CD4-positive, alpha-beta memory T cell (primary cell): ENCODE measurements at regions not wholly inside any gene's neighbourhood (a gene's known extent, or its start where the extent isn't known, plus 50 kb on each side); places are given as distances from the start of the nearest gene placed in this dataset.

Experiments
- CTCF ChIA-PET: fragments of 350-600 bp; sonication (Branson Sonifier 250); formaldehyde crosslinking; loops from one replicate; lab custom pipeline; 2021; ENCODE audit warnings: inconsistent platforms; ENCODE audit not compliant: partially characterized antibody; lab: Charles Lee
- POLR2A ChIA-PET: fragments of 350-600 bp; sonication (Branson Sonifier 250); formaldehyde crosslinking; loops from one replicate; lab custom pipeline; 2021; ENCODE audit not compliant: partially characterized antibody; lab: Charles Lee
- DNase-seq, 5 donors: peaks; one replicate each; pipeline versions ENCODE4 v3.0.0 to v3.0.0-alpha.2; 2020 to 2022; ENCODE audit warnings: mixed read lengths in 1 of 5
- H3K27ac ChIP-seq: one replicate; pipeline ENCODE4 v1.7.0; 2013; ENCODE audit warnings: low read depth, low read length
- H3K27me3 ChIP-seq: 2 replicates; pipeline ENCODE4 v1.7.0; 2013; ENCODE audit warnings: mild to moderate bottlenecking, low read length, moderate library complexity; ENCODE audit not compliant: insufficient read depth
- H3K36me3 ChIP-seq: 2 replicates; pipeline ENCODE4 v1.7.0; 2013; ENCODE audit warnings: mild to moderate bottlenecking, low read length, moderate library complexity; ENCODE audit not compliant: insufficient read depth
- H3K4me1 ChIP-seq: 2 replicates; pipeline ENCODE4 v1.7.0; 2013; ENCODE audit warnings: mild to moderate bottlenecking, low read length, moderate library complexity; ENCODE audit not compliant: insufficient read depth
- H3K4me3 ChIP-seq, 2 donors: one replicate each; pipeline ENCODE4 v1.7.0; 2013; ENCODE audit warnings: low read length in 2 of 2, mild to moderate bottlenecking in 1 of 2
- H3K9me3 ChIP-seq, 2 donors: one replicate each; pipeline ENCODE4 v1.7.0; 2013; ENCODE audit warnings: low read length in 2 of 2, control low read depth in 1 of 2; ENCODE audit not compliant: control insufficient read depth in 1 of 2
- H3K27ac Mint-ChIP-seq, 7 donors: one replicate each; pipeline ENCODE4 v1.8.0; 2020 to 2021; ENCODE audit warnings: mixed read lengths in 7 of 7, mild to moderate bottlenecking in 6 of 7, inconsistent platforms in 3 of 7, moderate library complexity in 3 of 7
- H3K27me3 Mint-ChIP-seq, 2 donors: one replicate each; pipeline ENCODE4 v1.8.0; 2020 to 2021; ENCODE audit warnings: mixed read lengths in 2 of 2
- H3K36me3 Mint-ChIP-seq, 2 donors: one replicate each; pipeline ENCODE4 v1.8.0; 2020 to 2021; ENCODE audit warnings: mixed read lengths in 2 of 2, inconsistent platforms in 1 of 2, mild to moderate bottlenecking in 1 of 2
- H3K4me1 Mint-ChIP-seq, 4 donors: one replicate each; pipeline ENCODE4 v1.8.0; 2020 to 2021; ENCODE audit warnings: mixed read lengths in 4 of 4, mild to moderate bottlenecking in 1 of 4
- H3K4me3 Mint-ChIP-seq, 8 donors: one replicate each; pipeline ENCODE4 v1.8.0; 2020 to 2021; ENCODE audit warnings: mixed read lengths in 8 of 8, mild to moderate bottlenecking in 7 of 8, moderate library complexity in 6 of 8, inconsistent platforms in 3 of 8
- H3K9me3 Mint-ChIP-seq, 8 donors: one replicate each; pipeline ENCODE4 v1.8.0; 2020 to 2021; ENCODE audit warnings: mixed read lengths in 8 of 8, mild to moderate bottlenecking in 5 of 8, inconsistent platforms in 3 of 8, moderate library complexity in 1 of 8
- intact Hi-C: fragments of 100-400 bp; cut with micrococcal nuclease; formaldehyde crosslinking; loops from one replicate; pipeline ENCODE4 v1.15.1; 2023

- H3K4me1 Mint-ChIP-seq, result no peaks in the 10 kb centered on the region
- H3K36me3 ChIP-seq, result no peaks in the 10 kb centered on the region
- intact Hi-C loops, result no loop called here
- no peaks in the 10 kb centered on the region for H3K36me3 Mint-ChIP-seq
- no peaks in the 10 kb centered on the region for H3K4me1 ChIP-seq
- H3K9me3 ChIP-seq, result no peaks in the 10 kb centered on the region
- peaks cover under 1 to 20% (median 7%) of the 10 kb centered on the region in 8 donors for H3K9me3 Mint-ChIP-seq
- H3K27me3 ChIP-seq, result no peaks in the 10 kb centered on the region
- H3K4me3 Mint-ChIP-seq, result no peak overlapping the region
- H3K4me3 ChIP-seq, result no peak overlapping the region
- no peak for DNase-seq
- H3K27ac ChIP-seq, result no peak overlapping the region
- CTCF ChIA-PET, result no interaction called here
- no peaks in the 10 kb centered on the region for H3K27me3 Mint-ChIP-seq
- no peak overlapping the region for H3K27ac Mint-ChIP-seq
- POLR2A ChIA-PET, result no interaction called here
These were observed 809.9 kb upstream of the RGS18 start for GRCh38 chr1:191348328-191348727.

GRCh38 chr1:191350938-191351337 lies 807.3 kb upstream of the RGS18 start:
- H3K36me3 ChIP-seq, result no peaks in the 10 kb centered on the region
- no peaks in the 10 kb centered on the region for H3K27me3 ChIP-seq
- H3K9me3 ChIP-seq, result no peaks in the 10 kb centered on the region
- no peak overlapping the region for H3K4me3 Mint-ChIP-seq
- no peaks in the 10 kb centered on the region for H3K27me3 Mint-ChIP-seq
- H3K4me1 Mint-ChIP-seq, result no peaks in the 10 kb centered on the region
- no peaks in the 10 kb centered on the region for H3K36me3 Mint-ChIP-seq
- no peak for DNase-seq
- POLR2A ChIA-PET, result no interaction called here
- CTCF ChIA-PET, result interaction anchor here (0.6 kb wide), 1 partner anchor 47 kb away, joined by 4 read pairs; no protein-coding TSS in a partner anchor
- H3K27ac Mint-ChIP-seq, result no peak overlapping the region
- H3K9me3 Mint-ChIP-seq, result peaks cover 0 to 26% (median 7%) of the 10 kb centered on the region in 8 donors
- intact Hi-C loops, result no loop called here
- no peaks in the 10 kb centered on the region for H3K4me1 ChIP-seq
- H3K27ac ChIP-seq, result no peak overlapping the region
- H3K4me3 ChIP-seq, result no peak overlapping the region

- no peak overlapping the region for H3K27ac ChIP-seq
- H3K4me3 Mint-ChIP-seq, result no peak overlapping the region
These were observed 799.5 kb upstream of the RGS18 start for GRCh38 chr1:191358724-191359123.

GRCh38 chr1:191366686-191367085 lies 791.6 kb upstream of the RGS18 start:
- CTCF ChIA-PET, result no interaction called here
- no peak for DNase-seq
- no peak overlapping the region for H3K27ac ChIP-seq
- Mint-ChIP-seq H3K36me3 (no peaks in the 10 kb centered on the region), H3K27me3 (no peaks in the 10 kb centered on the region), H3K9me3 (peaks cover 0 to 26% (median 14%) of the 10 kb centered on the region in 8 donors), H3K27ac (no peak overlapping the region), H3K4me3 (no peak overlapping the region), H3K4me1 (no peaks in the 10 kb centered on the region)
- H3K27me3 ChIP-seq, result no peaks in the 10 kb centered on the region
- no peak overlapping the region for H3K4me3 ChIP-seq
- H3K36me3 ChIP-seq, result no peaks in the 10 kb centered on the region
- POLR2A ChIA-PET, result no interaction called here
- no peaks in the 10 kb centered on the region for H3K4me1 ChIP-seq
- H3K9me3 ChIP-seq, result peaks cover 0 to 5% of the 10 kb centered on the region in 2 donors
- intact Hi-C loops, result no loop called here

More at GRCh38 chr1:191358724-191359123, 799.5 kb upstream of the RGS18 start:
- no peak for DNase-seq
- Histone ChIP-seq H3K4me1 (no peaks in the 10 kb centered on the region), H3K27me3 (no peaks in the 10 kb centered on the region), H3K4me3 (no peak overlapping the region), H3K36me3 (no peaks in the 10 kb centered on the region), H3K9me3 (no peaks in the 10 kb centered on the region)
- Mint-ChIP-seq H3K27me3 (no peaks in the 10 kb centered on the region), H3K9me3 (peaks cover 0 to 32% (median 6%) of the 10 kb centered on the region in 8 donors), H3K36me3 (no peaks in the 10 kb centered on the region), H3K4me1 (no peaks in the 10 kb centered on the region), H3K27ac (no peak overlapping the region)
- intact Hi-C loops, result no loop called here
- ChIA-PET CTCF (no interaction called here), POLR2A (no interaction called here)

GRCh38 chr1:191368891-191369654 lies 789.2 kb upstream of the RGS18 start:
- H3K27ac Mint-ChIP-seq, result no peak overlapping the region
- Histone ChIP-seq H3K27ac (no peak overlapping the region), H3K4me1 (no peaks in the 10 kb centered on the region), H3K9me3 (peaks cover 0 to 5% of the 10 kb centered on the region in 2 donors), H3K4me3 (no peak overlapping the region), H3K36me3 (no peaks in the 10 kb centered on the region), H3K27me3 (no peaks in the 10 kb centered on the region)
- H3K36me3 Mint-ChIP-seq, result no peaks in the 10 kb centered on the region
- no peaks in the 10 kb centered on the region for H3K4me1 Mint-ChIP-seq
- ChIA-PET POLR2A (no interaction called here), CTCF (no interaction called here)
- H3K27me3 Mint-ChIP-seq, result no peaks in the 10 kb centered on the region
- no peak for DNase-seq
- H3K9me3 Mint-ChIP-seq, result peaks cover 0 to 23% (median 11%) of the 10 kb centered on the region in 8 donors
- H3K4me3 Mint-ChIP-seq, result no peak overlapping the region
- intact Hi-C loops, result no loop called here

- Mint-ChIP-seq H3K36me3 (no peaks in the 10 kb centered on the region), H3K27me3 (no peaks in the 10 kb centered on the region), H3K27ac (no peak overlapping the region), H3K9me3 (peaks cover 0 to 42% (median 22%) of the 10 kb centered on the region in 8 donors), H3K4me1 (no peaks in the 10 kb centered on the region), H3K4me3 (no peak overlapping the region)
- Histone ChIP-seq H3K27me3 (no peaks in the 10 kb centered on the region), H3K4me1 (no peaks in the 10 kb centered on the region), H3K4me3 (no peak overlapping the region), H3K9me3 (peaks cover 0 to 5% of the 10 kb centered on the region in 2 donors), H3K27ac (no peak overlapping the region), H3K36me3 (no peaks in the 10 kb centered on the region)
- CTCF ChIA-PET, result no interaction called here
- intact Hi-C loops, result no loop called here
- POLR2A ChIA-PET, result no interaction called here
- no peak for DNase-seq
These were observed 786.6 kb upstream of the RGS18 start for GRCh38 chr1:191371626-191372025.

- ChIA-PET POLR2A (no interaction called here), CTCF (no interaction called here)
- Mint-ChIP-seq H3K9me3 (peaks cover 0 to 28% (median 16%) of the 10 kb centered on the region in 8 donors), H3K4me1 (no peaks in the 10 kb centered on the region), H3K27ac (no peak overlapping the region), H3K4me3 (no peak overlapping the region), H3K27me3 (no peaks in the 10 kb centered on the region), H3K36me3 (no peaks in the 10 kb centered on the region)
- H3K9me3 ChIP-seq, result no peaks in the 10 kb centered on the region
- no peak for DNase-seq
- H3K36me3 ChIP-seq, result no peaks in the 10 kb centered on the region
- no peak overlapping the region for H3K27ac ChIP-seq
- intact Hi-C loops, result no loop called here
- no peaks in the 10 kb centered on the region for H3K4me1 ChIP-seq
- H3K4me3 ChIP-seq, result no peak overlapping the region
- H3K27me3 ChIP-seq, result no peaks in the 10 kb centered on the region
These were observed 770.0 kb upstream of the RGS18 start for GRCh38 chr1:191388283-191388682.
